Transverse colon (tissue), 4 donors: ENCODE measurements at regions not wholly inside any gene's neighbourhood (a gene's known extent, or its start where the extent isn't known, plus 50 kb on each side); places are given as distances from the start of the nearest gene placed in this dataset.

Source experiments
- CTCF ChIP-seq, 5 experiments: fragments of 200-600 bp in 3 of 5; fragments of 450-650 bp in 2 of 5; sonication (generic) in 3 of 5; IDR thresholded peaks; 1 replicate in 2 of 5; 2 replicates in 3 of 5; pipeline ENCODE4 v1.5.1; 2016 to 2017; ENCODE audit warnings: antibody characterized with exemption in 5 of 5, inconsistent platforms in 3 of 5, mild to moderate bottlenecking in 2 of 5, moderate library complexity in 1 of 5
- EP300 ChIP-seq: sonication (generic); formaldehyde crosslinking; IDR thresholded peaks from one replicate; pipeline ENCODE4 v1.6.1; 2017; ENCODE audit warnings: antibody characterized with exemption, low read depth
- POLR2A ChIP-seq: fragments of 450-650 bp; IDR thresholded peaks from one replicate; pipeline ENCODE4 v1.6.1; 2016; ENCODE audit warnings: antibody characterized with exemption, mild to moderate bottlenecking, moderate library complexity
- POLR2AphosphoS5 ChIP-seq, 3 donors: sonication (generic); formaldehyde crosslinking; IDR thresholded peaks; one replicate each; pipeline ENCODE4 v1.6.1; 2016; ENCODE audit warnings: antibody characterized with exemption in 3 of 3

GRCh38 chr4:122203407-122203806 is 51.3 kb downstream of the BLTP1 start:
- TF ChIP-seq CTCF (IDR thresholded peaks at IDR 0.05) (no peak), EP300 (no peak), POLR2A (no peak), POLR2AphosphoS5 (IDR thresholded peaks at IDR 0.05) (no peak)
